Subcutaneous abdominal adipose tissue (tissue), 5 donors: ENCODE measurements at regions not wholly inside any gene's neighbourhood (a gene's known extent, or its start where the extent isn't known, plus 50 kb on each side); places are given as distances from the start of the nearest gene placed in this dataset.
"Not testable (repeated sequence)": the region's sequence is repeated elsewhere in the genome, so short reads cannot be mapped to it uniquely, and the experiment has no call there.

Source experiments
- H3K27ac ChIP-seq: one replicate; pipeline ENCODE4 v1.7.0; 2013; ENCODE audit warnings: low read depth, mild to moderate bottlenecking, inconsistent platforms, low read length, moderate library complexity
- H3K27me3 ChIP-seq, 5 donors: one replicate each; pipeline ENCODE4 v1.7.0; 2013; ENCODE audit warnings: low read length in 5 of 5, inconsistent platforms in 1 of 5; ENCODE audit not compliant: control insufficient read depth in 5 of 5, insufficient read depth in 4 of 5
- H3K36me3 ChIP-seq, 5 donors: one replicate each; pipeline ENCODE4 v1.7.0; 2013; ENCODE audit warnings: low read length in 5 of 5; ENCODE audit not compliant: control insufficient read depth in 5 of 5, insufficient read depth in 5 of 5
- H3K4me1 ChIP-seq, 5 donors: one replicate each; pipeline ENCODE4 v1.7.0; 2013; ENCODE audit warnings: low read length in 5 of 5, mild to moderate bottlenecking in 3 of 5, moderate library complexity in 1 of 5; ENCODE audit not compliant: control insufficient read depth in 5 of 5, insufficient read depth in 5 of 5
- H3K4me3 ChIP-seq, 5 donors: one replicate each; pipeline ENCODE4 v1.7.0; 2013; ENCODE audit warnings: low read length in 5 of 5, low read depth in 1 of 5
- H3K9ac ChIP-seq, 5 donors: one replicate each; pipeline ENCODE4 v1.7.0; 2013; ENCODE audit warnings: low read length in 5 of 5, mild to moderate bottlenecking in 4 of 5, moderate library complexity in 3 of 5
- H3K9me3 ChIP-seq, 5 donors: one replicate each; pipeline ENCODE4 v1.7.0; 2013; ENCODE audit warnings: low read length in 5 of 5; ENCODE audit not compliant: control insufficient read depth in 5 of 5
- donor health status: healthy.
- donor health status: healthy.
- donor health status: healthy.
- donor health status: healthy.
- donor health status: healthy.

DNA sequence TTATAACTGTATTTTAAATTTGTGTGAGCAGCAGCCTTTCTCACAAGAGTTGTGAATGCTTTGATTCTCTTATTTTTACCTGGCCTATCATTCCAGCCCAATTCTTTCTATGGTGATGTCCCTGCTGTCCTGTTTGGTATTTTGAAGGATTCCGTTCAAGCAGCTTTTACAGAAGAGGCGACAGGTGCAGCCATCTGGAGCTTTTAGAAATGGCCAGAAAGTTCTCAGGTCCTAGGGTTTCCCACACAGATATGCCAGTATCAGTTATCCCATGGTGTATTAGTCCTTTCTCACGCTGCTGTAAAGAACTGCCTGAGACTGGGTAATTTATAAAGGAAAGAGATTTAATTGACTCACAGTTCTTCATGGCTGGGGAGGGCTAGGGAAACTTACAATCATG, 86.1 kb upstream of the LRPAP1 start:
- H3K27me3 ChIP-seq, H3K27ac ChIP-seq, H3K4me3 ChIP-seq, H3K9ac ChIP-seq, H3K36me3 ChIP-seq, H3K9me3 ChIP-seq: not testable (repeated sequence)
- peaks cover 0 to 11% (median 10%) of the 10 kb centered on the region in 5 donors for H3K4me1 ChIP-seq

DNA sequence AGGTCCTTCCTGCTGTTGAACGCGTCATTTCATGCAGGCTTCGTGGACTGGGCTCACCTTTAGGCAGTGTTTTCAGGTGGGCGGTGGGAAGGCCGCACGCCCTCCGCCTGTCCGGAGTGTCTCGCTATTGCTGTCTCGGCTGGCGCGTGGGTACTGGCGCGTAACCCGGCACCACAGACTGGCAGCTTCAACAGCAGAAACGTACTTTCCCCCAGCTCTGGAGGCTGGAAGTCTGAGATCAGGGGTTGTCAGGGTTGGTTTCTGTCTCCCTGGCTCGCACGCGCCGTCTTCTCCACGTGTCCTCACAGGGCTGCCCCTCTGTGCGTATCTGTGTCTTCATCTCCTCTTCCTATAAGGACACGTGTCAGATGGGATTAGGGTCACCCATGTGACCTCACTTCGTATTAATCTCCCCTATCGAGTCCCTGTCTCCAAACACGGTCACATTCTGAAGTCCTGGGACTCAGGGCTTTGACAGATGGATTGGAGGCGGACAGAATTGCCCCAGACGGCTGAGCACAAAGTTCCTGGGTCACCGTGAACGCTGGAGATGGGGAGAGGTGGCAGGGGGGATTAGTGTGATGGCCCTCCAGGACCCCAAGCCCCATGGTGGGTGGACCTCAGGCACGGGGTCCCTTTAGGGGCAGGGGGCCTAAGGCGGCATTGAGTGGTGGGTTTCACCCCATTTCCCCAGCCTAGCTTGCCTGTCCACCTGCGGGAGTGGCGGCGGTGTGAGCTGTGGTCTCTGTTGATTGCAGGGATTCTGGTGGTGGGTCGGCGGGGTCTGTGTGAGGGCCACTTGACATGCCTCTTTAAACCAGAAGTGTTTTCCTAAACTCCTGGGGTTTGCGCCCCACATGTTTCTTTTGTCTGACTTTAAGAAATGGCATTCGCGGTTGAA, 83.4 kb upstream of the LRPAP1 start:
- Histone ChIP-seq H3K4me3 (no peak overlapping the region), H3K27me3 (no peaks in the 10 kb centered on the region), H3K9me3 (peaks cover 0 to 5% (median 0%) of the 10 kb centered on the region in 5 donors), H3K9ac (no peak overlapping the region), H3K36me3 (no peaks in the 10 kb centered on the region), H3K27ac (no peak overlapping the region), H3K4me1 (peaks cover 0 to 11% (median 10%) of the 10 kb centered on the region in 5 donors)

DNA sequence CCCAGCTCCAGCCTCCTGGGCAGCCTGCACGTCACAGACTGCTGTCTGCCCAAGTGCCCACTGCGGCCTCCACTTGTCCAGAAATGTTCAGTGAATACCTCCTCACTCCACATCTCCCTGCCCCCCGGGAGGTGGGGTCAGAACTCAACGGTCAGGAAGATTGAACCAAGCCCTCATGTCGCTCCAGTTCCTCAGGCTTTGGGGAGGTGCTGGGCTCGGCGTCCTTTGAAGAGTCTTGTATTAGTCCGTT, 82.4 kb upstream of the LRPAP1 start:
- Histone ChIP-seq H3K4me1 (peaks cover 0 to 11% (median 10%) of the 10 kb centered on the region in 5 donors), H3K27ac (no peak overlapping the region), H3K9me3 (peaks cover 0 to 5% (median 0%) of the 10 kb centered on the region in 5 donors)

DNA sequence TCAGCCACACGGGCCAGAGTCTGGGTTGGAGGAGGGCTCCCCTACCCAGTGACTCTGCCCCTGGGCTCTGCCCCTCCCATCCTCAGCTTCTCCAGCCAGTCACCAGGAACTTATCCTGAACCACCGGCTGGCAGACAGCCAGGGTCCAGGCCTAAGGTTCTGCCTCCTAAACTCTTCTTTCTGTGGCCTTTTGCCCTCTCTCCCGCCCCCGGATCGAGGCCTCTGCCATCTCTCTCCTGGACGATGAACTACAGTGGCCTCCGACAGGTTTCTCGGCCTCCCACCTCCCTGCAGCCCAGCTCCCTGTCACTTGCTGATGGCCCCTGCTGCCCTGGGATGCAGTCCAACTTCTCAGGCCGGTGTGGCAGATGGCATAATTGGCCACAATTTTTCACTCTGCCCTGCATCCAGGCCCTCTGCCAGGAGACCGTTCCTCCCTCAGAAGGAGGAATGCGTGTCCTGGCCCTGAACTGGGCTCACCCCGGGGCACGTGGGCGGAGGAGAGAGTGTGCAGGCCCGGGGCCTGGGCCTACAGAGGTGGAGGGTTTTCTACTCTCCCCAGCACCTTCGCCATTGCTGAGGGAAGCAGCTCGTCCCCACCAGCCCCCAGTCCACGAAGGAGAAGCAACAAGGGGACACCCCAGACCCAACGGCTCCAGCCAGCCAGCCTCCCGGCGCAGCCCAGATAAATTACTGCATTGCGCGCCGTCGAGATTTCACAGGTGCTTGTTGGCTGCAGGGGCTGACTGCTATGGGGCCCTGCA, 81.9 kb upstream of the LRPAP1 start:
- Histone ChIP-seq H3K27ac (no peak overlapping the region), H3K27me3 (no peaks in the 10 kb centered on the region), H3K9ac (no peak overlapping the region), H3K4me1 (peaks cover 0 to 11% (median 10%) of the 10 kb centered on the region in 5 donors), H3K36me3 (no peaks in the 10 kb centered on the region), H3K9me3 (peaks cover 0 to 5% (median 0%) of the 10 kb centered on the region in 5 donors), H3K4me3 (no peak overlapping the region)

More for the DNA sequence above, 82.4 kb upstream of the LRPAP1 start:
- no peaks in the 10 kb centered on the region for H3K27me3 ChIP-seq
- no peak overlapping the region for H3K4me3 ChIP-seq
- H3K9ac ChIP-seq: no peak overlapping the region
- H3K36me3 ChIP-seq: no peaks in the 10 kb centered on the region

DNA sequence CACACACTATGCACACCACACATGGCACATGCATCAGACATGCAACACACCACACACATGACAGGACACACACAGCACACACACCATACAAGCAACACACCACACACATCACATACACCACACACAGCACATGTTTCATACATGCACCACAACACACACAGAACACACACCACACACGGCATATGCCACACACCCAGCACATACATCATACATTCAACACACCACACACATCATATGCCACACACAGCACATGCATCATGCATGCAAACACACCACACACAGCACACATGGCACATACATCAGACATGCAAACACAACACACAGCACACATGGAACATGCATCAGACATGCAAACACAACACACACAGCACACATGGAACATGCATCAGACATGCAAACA, 80.7 kb upstream of the LRPAP1 start:
- H3K9me3 ChIP-seq: peaks cover 0 to 5% (median 0%) of the 10 kb centered on the region in 5 donors

DNA sequence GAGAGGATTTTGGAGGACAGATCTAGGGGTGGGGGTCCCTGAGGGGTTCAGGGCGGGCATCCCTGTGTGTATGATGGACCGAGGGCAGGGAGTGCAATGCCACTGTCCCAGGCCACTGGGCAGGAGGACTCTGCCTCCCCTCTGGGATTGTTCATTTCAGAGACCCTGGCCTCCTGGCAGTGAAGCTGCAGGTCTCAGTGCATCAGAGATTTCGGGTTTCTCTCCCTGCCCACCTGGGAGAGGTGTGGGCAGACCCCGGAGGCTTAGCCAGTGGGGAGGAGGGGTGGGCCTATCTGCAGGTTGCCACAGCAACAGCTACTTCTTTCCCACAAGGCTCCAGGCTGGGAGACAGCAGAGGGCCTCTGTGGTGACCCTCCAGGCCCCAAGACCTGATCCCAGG, 80.1 kb upstream of the LRPAP1 start:
- H3K4me1 ChIP-seq: peaks cover 0 to 19% (median 10%) of the 10 kb centered on the region in 5 donors
- no peak overlapping the region for H3K27ac ChIP-seq
- no peaks in the 10 kb centered on the region for H3K27me3 ChIP-seq
- H3K9me3 ChIP-seq: peaks cover 0 to 5% (median 0%) of the 10 kb centered on the region in 5 donors
- H3K4me3 ChIP-seq: no peak overlapping the region
- no peaks in the 10 kb centered on the region for H3K36me3 ChIP-seq
- no peak overlapping the region for H3K9ac ChIP-seq

More for the DNA sequence above, 80.7 kb upstream of the LRPAP1 start:
- Histone ChIP-seq H3K27me3 (no peaks in the 10 kb centered on the region), H3K4me3 (no peak overlapping the region), H3K9ac (no peak overlapping the region), H3K36me3 (no peaks in the 10 kb centered on the region), H3K4me1 (peaks cover 0 to 14% (median 10%) of the 10 kb centered on the region in 5 donors), H3K27ac (no peak overlapping the region)

DNA sequence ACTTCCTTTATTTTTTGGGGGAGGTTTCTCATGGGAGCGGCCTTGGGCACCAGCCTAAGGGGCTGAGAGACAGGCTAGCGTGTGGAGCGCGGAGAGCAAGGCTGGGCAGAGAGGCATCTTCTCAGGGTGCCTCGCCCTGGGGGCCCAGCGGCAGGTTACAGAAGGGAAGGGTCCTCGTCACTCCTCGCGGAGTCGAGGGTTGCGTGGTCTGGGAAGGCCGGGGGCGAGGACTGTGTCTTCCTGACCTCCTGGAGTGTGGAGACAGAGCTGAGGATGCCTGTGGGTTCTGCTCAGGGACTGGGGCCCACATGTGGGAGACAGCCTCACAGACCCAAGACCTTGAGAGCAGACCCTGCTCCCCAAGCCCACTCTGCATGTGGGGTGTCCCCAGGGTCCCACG, 79.6 kb upstream of the LRPAP1 start:
- no peak overlapping the region for H3K27ac ChIP-seq
- peaks cover 0 to 19% (median 10%) of the 10 kb centered on the region in 5 donors for H3K4me1 ChIP-seq
- no peaks in the 10 kb centered on the region for H3K27me3 ChIP-seq
- no peaks in the 10 kb centered on the region for H3K36me3 ChIP-seq
- H3K9me3 ChIP-seq: peaks cover 0 to 5% (median 0%) of the 10 kb centered on the region in 5 donors
- no peak overlapping the region for H3K4me3 ChIP-seq
- H3K9ac ChIP-seq: no peak overlapping the region

DNA sequence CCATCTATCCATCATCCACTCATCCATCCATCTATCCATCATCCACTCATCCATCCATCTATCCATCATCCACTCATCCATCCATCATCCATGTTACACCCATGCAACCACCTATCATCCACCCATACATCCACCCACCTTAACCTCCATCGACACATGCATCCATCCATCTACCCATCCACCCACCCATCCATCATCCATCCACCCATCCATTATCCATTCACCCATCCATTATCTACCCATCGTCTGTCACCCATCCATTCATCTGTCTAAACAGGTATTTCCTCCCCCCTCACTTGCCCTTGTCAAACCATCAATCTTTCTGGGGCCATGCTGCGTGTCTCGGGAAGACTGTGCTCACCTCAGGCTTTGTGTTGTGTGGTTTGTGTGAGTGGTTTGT, 78.6 kb upstream of the LRPAP1 start:
- peaks cover 0 to 19% (median 10%) of the 10 kb centered on the region in 5 donors for H3K4me1 ChIP-seq
- H3K9me3 ChIP-seq, H3K9ac ChIP-seq, H3K4me3 ChIP-seq, H3K27me3 ChIP-seq, H3K36me3 ChIP-seq, H3K27ac ChIP-seq: not testable (repeated sequence)

DNA sequence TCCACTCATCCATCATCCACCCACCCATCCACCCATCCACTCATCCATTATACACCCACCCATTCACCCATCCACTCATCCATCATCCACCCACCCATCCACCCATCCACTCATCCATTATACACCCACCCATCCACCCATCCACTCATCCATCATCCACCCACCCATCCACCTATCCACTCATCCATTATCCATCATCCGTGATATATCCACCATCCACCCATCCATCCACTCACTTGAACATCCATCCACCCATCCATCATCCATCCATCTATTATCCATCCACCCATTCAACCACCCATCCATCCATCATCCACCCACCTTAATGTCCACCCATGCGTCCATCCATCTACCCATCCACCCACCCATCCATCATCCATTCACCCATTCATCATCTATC, 77.7 kb upstream of the LRPAP1 start:
- not testable (repeated sequence) for H3K36me3 ChIP-seq, H3K4me3 ChIP-seq, H3K27me3 ChIP-seq, H3K27ac ChIP-seq, H3K9me3 ChIP-seq, H3K9ac ChIP-seq
- H3K4me1 ChIP-seq: peaks cover 0 to 19% (median 10%) of the 10 kb centered on the region in 5 donors
